HG03095 (cell line): ENCODE measurements at regions not wholly inside any gene's neighbourhood (a gene's known extent, or its start where the extent isn't known, plus 50 kb on each side); places are given as distances from the start of the nearest gene placed in this dataset.
"Not testable (repeated sequence)": the region's sequence is repeated elsewhere in the genome, so short reads cannot be mapped to it uniquely, and the experiment has no call there.

Experiments used
- ATAC-seq: cut with Tn5 transposase; IDR thresholded peaks from one replicate; pipeline ENCODE4 v1.9.1; 2021; ENCODE audit warnings: moderate library complexity; ENCODE audit not compliant: unreplicated experiment

GRCh38 chr6:169145496-169145895 lies 108.2 kb downstream of the THBS2 start:
- no peak for ATAC-seq

- ATAC-seq = no peak
These were observed 109.3 kb downstream of the THBS2 start for GRCh38 chr6:169144356-169144755.

DNA sequence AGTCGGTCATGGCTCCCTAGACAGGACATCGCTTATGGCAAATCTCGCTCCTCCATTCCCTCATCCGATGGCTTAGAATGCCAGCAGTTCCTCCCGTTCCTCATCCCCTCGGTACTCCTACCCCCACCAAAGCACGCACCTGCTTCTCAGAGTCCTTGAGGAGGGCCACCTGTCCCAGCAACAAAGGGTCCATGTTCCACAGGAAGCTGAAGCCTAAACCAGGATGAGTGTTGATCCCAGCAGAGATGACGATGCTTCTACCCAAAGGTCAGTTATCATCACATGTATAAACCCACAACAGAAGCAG lies 111.2 kb downstream of the THBS2 start:
- no peak for ATAC-seq

DNA sequence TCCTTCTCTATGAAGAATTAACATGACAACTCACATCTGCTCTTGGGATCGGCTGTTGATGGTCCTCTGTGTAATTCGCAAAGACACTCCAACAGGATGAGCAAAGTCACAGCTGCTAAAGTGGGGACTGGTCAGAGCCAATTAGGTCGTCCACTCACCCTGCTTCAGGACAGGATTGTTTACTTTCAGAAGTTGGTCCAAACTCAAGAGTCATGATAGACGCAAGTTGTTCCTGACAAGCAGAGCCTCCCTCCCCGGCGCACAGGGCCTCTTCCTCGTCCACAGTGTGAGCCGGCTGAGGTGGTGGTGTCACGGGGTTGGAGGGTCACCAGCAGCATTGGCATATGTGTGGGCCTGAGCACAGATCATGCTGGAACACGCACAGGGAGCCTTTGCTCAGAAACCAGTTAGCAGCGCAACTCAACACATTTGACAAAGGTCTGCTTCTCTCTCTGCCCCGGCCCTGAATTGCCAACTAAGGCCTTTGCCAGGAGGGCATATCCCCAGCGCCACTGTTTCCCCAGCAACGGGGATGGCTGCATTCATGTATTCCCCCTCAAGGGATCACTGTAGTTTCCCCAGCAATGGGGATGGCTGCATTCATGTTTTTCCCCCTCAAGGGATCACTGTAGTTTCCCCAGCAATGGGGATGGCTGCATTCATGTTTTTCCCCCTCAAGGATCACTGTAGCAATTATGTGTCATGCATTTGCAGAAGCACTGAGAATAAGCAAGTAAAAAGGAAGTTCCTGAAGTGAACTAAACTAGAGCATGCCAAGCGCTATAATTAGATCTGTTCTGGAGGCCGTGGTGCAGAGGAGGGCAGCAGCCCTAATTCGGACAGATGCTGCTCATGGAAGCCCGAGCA lies 111.7 kb downstream of the THBS2 start:
- ATAC-seq = no peak

- no peak for ATAC-seq
These were observed 112.6 kb downstream of the THBS2 start for GRCh38 chr6:169140986-169141495.

GRCh38 chr6:169139179-169139971 lies 114.3 kb downstream of the THBS2 start:
- ATAC-seq = no peak

DNA sequence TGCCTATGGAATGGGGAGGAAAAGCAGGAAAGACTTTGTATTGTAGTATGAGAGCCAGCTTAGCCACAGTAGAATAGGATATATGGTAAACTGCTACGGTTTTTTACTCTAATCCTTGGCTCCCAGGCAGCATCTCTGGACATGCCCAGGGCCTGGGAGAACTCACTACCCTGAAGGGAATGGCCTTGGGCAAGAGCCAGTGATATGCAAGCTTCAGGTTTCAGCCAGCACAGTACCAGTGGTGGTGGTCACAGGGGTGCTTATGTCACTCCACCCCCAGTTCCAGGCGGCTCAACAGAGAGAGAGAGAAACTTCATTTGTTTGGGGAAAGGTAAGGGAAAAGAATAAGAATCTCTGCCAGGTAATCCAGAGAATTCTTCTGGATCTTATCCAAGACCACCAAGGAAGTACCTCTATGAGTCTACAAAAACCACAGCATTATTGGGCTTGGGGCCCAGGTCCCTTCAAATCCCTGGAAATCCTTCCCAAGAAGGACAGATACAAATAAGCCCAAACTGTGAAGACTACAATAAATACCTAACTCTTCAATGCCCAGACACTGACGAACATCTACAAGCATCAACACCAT lies 121.2 kb downstream of the THBS2 start:
- ATAC-seq = no peak

DNA sequence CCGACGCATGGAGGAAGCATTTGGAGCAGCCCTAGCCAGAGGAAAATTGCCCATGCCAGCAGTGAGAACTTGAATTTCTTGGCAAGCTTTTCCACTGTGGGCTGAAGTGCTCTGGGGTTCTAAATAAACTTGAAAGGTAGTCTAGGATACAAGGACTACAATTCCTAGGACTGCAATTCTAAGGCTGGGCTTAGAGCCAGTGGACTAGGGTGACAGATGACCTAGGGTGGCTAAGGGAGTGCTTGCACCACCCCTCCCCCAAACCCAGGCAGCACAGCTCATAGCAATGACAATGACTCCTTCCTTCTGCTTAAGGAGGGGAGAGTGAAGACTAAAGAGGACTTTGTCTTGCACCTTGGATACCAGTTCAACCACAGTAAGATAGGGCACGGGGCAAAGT lies 122.3 kb downstream of the THBS2 start:
- ATAC-seq = no peak

GRCh38 chr6:169130113-169130512 lies 123.5 kb downstream of the THBS2 start:
- no peak for ATAC-seq

DNA sequence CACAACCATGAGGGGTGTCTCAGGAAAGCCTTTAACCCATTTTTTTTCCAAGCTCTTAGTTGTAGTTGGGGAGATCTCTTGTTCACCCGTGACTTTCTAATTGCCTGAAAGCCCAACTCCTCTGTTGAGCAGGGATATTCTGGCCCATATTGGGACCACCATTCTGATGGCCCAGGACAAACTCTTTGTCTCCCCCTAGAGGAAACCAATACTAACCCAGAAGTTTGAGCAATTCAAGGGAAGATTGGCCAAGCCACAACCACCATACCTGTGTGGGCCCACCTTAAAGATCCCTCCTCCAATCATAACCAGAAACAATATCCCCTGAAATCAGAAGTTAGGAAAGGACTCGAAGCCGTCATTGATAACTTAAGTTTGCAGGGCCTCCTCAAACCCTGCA lies 132.6 kb downstream of the THBS2 start:
- no peak for ATAC-seq

DNA sequence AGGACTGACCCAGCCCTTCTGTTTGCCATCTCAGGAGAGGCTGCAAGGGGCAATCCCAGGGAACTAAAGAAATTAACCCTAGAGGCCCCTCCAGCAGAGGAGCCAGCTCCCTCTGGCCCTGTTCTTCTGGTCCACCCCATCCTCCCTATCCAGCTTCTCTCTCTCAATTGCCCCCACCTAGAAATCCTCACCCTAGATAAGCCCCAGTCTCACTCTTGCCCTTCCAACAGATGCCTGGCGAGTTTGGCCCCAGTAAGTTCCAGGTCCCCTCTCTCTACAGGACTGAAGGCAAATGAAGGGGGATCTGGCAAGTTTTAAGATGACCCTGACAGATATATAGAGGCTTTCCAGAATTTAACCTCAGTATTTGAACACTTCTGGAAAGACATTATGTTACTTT lies 134.0 kb downstream of the THBS2 start:
- no peak for ATAC-seq

DNA sequence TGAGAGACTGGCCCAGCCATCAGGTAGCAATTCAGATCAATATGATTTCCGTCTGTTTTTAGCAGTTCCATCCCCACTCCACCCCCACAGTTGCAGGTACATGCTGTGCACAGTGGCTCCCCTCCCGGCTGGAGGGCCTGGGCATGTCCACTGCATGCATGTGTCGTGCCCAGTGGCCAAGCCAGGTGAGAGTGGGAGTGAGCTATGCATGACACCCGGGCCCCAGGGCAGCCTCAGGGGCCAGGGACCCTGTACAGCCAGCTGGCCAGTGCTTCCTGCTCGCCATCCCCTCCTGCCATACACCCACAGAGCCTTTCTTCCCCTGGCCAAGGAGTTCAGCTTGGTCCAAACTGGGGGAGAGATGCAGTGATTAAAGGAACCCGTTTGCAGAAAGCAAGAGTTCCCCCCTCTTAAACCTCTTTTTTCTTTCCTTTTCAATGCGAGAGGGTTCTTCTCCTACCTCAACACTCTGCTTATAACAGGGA lies 135.3 kb downstream of the THBS2 start:
- no peak for ATAC-seq

DNA sequence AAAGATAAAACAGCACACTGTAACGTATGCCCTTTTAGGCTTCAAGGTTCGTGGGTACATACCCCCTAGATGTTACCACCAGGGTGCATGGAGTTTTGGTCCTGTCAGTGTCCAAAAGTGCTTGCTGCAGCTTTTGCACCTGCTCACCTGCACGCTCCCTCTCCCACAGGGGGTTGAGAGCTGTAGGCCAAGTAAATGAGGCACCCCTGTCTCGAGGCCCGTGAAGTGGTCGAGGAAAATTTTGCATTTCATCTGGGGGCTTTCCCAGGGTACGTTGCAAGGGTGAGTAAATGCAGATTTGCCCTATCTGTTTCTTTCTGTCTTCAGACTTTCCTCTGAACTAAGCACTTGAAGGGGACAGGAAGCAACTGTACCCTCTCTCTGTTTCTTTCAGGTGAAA lies 136.0 kb downstream of the THBS2 start:
- ATAC-seq = no peak

- no peak for ATAC-seq
These were observed 138.0 kb downstream of the THBS2 start for GRCh38 chr6:169115632-169116031.

DNA sequence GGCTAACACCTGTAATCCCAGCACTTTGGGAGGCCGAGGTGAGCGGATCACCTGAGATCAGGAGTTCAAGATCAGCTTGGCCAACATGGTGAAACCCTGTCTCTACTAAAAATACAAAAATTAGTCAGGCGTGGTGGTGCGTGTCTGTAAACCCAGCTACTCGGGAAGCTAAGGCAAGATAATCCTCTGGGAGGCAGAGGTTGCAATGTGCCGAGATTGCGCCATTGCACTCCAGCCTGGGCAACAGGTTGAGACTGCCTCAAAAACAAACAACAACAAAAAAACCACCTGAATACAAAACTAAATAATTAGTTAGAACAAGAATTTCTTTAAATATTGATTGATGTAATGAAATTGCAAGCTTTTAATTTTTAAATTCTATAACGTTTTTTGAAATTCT lies 139.0 kb downstream of the THBS2 start:
- not testable (repeated sequence) for ATAC-seq

GRCh38 chr6:169112483-169113320 lies 140.9 kb downstream of the THBS2 start:
- ATAC-seq = peak; percentile 62

DNA sequence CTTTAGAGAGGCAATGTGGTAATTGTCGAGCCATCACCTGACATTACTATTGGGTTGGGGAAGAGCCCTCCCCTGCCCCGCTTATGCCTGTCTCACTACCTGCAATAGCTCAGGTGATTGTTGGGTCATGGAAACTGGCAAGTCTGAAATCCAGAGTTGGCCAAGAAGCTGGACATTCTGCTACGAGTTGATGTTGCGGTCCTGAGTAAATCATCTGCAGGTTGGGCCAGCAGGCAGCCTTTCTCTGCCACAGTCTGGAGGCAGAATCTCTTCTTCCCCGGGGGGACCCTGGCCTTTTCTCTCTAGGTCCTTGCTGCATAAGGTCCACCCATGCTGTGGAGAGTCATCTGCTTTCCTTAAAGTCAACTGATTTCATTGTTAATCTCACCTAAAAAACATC lies 142.4 kb downstream of the THBS2 start:
- ATAC-seq = no peak

DNA sequence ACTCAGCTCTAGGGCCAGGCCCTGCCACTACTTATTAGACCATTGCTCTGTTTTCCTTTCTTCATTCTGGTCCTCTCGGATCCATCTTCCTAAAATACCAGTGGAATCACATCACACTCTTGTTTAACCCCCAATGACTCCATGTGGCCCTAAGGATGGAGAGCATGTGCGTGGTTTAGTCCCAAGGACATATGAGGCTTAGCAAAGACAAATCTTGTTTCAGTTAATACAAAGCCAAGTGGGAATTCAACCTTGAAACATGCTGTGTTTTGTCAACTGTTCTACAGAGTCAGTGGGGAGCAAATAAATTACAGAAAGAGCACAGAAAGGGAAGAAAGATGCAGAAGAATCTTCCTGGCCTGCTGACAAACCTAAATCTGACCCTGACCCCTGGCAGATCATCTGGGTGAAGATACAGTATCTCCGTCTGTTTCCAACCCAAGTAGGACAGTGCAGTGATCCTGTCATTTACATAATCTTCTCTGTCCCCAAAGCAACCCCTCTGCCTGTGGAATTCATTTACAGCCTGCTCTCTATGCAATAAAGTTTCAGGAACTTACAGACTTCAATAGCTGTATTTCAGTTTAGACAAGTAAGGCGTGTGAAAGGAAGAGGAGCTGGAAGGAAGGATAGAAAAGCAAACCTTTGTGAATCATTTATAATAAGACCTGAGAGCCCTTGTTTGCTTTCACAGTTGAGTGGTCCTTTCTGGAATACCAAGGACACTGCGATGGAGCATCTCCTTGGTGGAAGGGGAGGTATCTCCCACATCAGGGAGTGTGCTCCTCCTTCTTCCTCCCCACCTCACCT lies 144.0 kb downstream of the THBS2 start:
- ATAC-seq = no peak

DNA sequence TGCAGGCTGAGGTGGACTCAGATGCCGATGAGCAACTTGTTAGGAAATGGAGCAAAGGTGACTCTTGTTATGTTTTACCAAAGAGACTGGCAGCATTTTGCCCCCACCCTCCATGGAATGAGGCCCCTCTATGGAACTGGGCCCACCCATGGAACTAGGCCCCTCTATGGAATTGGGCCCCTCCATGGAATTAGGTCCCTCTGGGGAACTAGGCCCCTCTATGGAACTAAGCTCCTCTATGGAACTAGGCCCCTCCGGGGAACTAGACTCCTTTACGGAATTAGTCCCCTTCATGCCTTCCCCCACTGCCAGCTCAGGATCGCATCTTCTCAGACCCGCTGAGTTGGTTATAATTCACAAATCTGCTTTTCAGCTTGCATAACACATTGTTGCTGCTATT lies 144.9 kb downstream of the THBS2 start:
- no peak for ATAC-seq

DNA sequence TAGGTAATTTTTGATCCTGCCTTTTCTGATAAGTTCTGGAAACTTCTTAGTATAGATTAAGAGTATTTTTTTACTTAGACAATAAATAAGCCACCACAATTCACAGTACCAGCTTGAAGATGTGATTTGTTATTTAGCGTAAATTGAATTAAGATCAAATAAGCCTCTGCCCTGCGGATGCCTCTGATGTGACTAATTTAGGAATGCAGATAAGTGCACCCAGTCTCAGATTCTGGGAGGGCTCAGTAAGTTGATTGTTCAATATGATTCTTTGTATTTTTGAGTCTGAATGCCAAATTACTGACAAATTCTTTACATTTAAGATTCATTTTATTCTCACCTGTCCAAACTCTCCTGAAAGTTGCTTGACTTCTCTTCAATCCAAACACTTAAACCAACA lies 147.5 kb downstream of the THBS2 start:
- ATAC-seq = no peak
